GM19372 (cell line): ENCODE measurements at regions not wholly inside any gene's neighbourhood (a gene's known extent, or its start where the extent isn't known, plus 50 kb on each side); places are given as distances from the start of the nearest gene placed in this dataset.
"Not testable (repeated sequence)": the region's sequence is repeated elsewhere in the genome, so short reads cannot be mapped to it uniquely, and the experiment has no call there.

ENCODE experiments used
- ATAC-seq: cut with Tn5 transposase; IDR thresholded peaks from one replicate; pipeline ENCODE4 v1.9.1; 2021; ENCODE audit warnings: mild to moderate bottlenecking, low read depth, moderate library complexity; ENCODE audit not compliant: unreplicated experiment

- no peak for ATAC-seq
Observed at GRCh38 chr10:6706725-6707124, 126.6 kb upstream of the PRKCQ start.

GRCh38 chr10:6704896-6705295 lies 124.8 kb upstream of the PRKCQ start:
- no peak for ATAC-seq

GRCh38 chr10:6702833-6703232 lies 122.8 kb upstream of the PRKCQ start:
- ATAC-seq, result not testable (repeated sequence)

- ATAC-seq, result no peak
Observed at GRCh38 chr10:6702030-6702429, 122.0 kb upstream of the PRKCQ start.

GRCh38 chr10:6701289-6701688 lies 121.2 kb upstream of the PRKCQ start:
- ATAC-seq, result no peak

GRCh38 chr10:6700066-6700465 lies 120.0 kb upstream of the PRKCQ start:
- ATAC-seq, result no peak

- no peak for ATAC-seq
Observed at GRCh38 chr10:6699336-6699735, 119.3 kb upstream of the PRKCQ start.

GRCh38 chr10:6695519-6695918 lies 115.4 kb upstream of the PRKCQ start:
- no peak for ATAC-seq

- ATAC-seq, result no peak
Observed at GRCh38 chr10:6694447-6695140, 114.5 kb upstream of the PRKCQ start.

GRCh38 chr10:6692856-6693255 lies 112.8 kb upstream of the PRKCQ start:
- ATAC-seq, result no peak

GRCh38 chr10:6692103-6692502 lies 112.0 kb upstream of the PRKCQ start:
- ATAC-seq, result no peak

GRCh38 chr10:6689036-6689435 lies 109.0 kb upstream of the PRKCQ start:
- no peak for ATAC-seq

- ATAC-seq, result no peak
Observed at GRCh38 chr10:6680735-6681134, 100.7 kb upstream of the PRKCQ start.

- ATAC-seq, result no peak
Observed at GRCh38 chr10:6678956-6679355, 98.9 kb upstream of the PRKCQ start.

- no peak for ATAC-seq
Observed at GRCh38 chr10:6678211-6678803, 98.2 kb upstream of the PRKCQ start.

- not testable (repeated sequence) for ATAC-seq
Observed at GRCh38 chr10:6677129-6677528, 97.1 kb upstream of the PRKCQ start.

- no peak for ATAC-seq
Observed at GRCh38 chr10:6674291-6674690, 94.2 kb upstream of the PRKCQ start.

GRCh38 chr10:6671976-6672375 lies 91.9 kb upstream of the PRKCQ start:
- no peak for ATAC-seq

- ATAC-seq, result no peak
Observed at GRCh38 chr10:6669269-6669859, 89.3 kb upstream of the PRKCQ start.

GRCh38 chr10:6667679-6668270 lies 87.7 kb upstream of the PRKCQ start:
- no peak for ATAC-seq

- no peak for ATAC-seq
Observed at GRCh38 chr10:6667150-6667549, 87.1 kb upstream of the PRKCQ start.

- ATAC-seq, result no peak
Observed at GRCh38 chr10:6665847-6666246, 85.8 kb upstream of the PRKCQ start.
